ENCODE measurements at regions not wholly inside any gene's neighbourhood (a gene's known extent, or its start where the extent isn't known, plus 50 kb on each side); places are given as distances from the start of the nearest gene placed in this dataset.

- Histone ChIP-seq H3K27me3 (ENCODE audit: insufficient read depth, low read length) (no peaks in the 10 kb centered on the region), H4K20me1 (ENCODE audit: insufficient read depth) (no peaks in the 10 kb centered on the region), H3K79me2 (ENCODE audit: insufficient read depth, low read length) (no peaks in the 10 kb centered on the region), H3K9ac (ENCODE audit: low read length) (no peak overlapping the region), H3K9me2 (ENCODE audit: insufficient read depth) (no peaks in the 10 kb centered on the region), H3K4me2 (ENCODE audit: low read length) (no peak overlapping the region), H3K36me3 (ENCODE audit: control insufficient read depth in 1 of 2, insufficient read depth in 2 of 2, low read length in 2 of 2) (no peaks in the 10 kb centered on the region), H3K27ac (ENCODE audit: low read depth, low read length) (no peak overlapping the region), H3K4me3 (replicated peaks in 1 of 2; ENCODE audit: low read depth in 1 of 2, low read length in 2 of 2) (no peak overlapping the region), H3K4me1 (ENCODE audit: control insufficient read depth in 1 of 2, insufficient read depth in 2 of 2, low read length in 2 of 2) (no peaks in the 10 kb centered on the region), H2AFZ (ENCODE audit: low read depth, low read length, poor library complexity, severe bottlenecking) (no peak overlapping the region), H3K9me3 (ENCODE audit: control insufficient read depth in 1 of 2, insufficient read depth in 1 of 2, low read depth in 1 of 2, low read length in 2 of 2) (no peaks in the 10 kb centered on the region)
- no TSS peak for BruUV-seq (replicated peaks)
- DNase-seq (ENCODE audit: low read depth, low spot score) (no peak), ATAC-seq (no peak)
- TF ChIP-seq SP1 (IDR thresholded peaks at IDR 0.05; ENCODE audit: low read depth) = no peak
- TF ChIP-seq JUND (IDR thresholded peaks at IDR 0.05) = no peak
- TF ChIP-seq ATF3 (IDR thresholded peaks at IDR 0.05) = no peak
- TF ChIP-seq REST (IDR thresholded peaks at IDR 0.05; ENCODE audit: low read depth) = no peak
- RAD21 ChIA-PET (ENCODE audit: low non-redundant PET in 1 of 2, low total read pairs in 2 of 2, uncharacterized antibody in 2 of 2, unreplicated experiment in 2 of 2) = no interaction called here
- CTCF ChIA-PET = no interaction called here
- intact Hi-C loops (cut with micrococcal nuclease) = no loop called here
- POLR2A ChIA-PET = no interaction called here
Measured at GRCh38 chr6:94389218-94389617, 969.9 kb upstream of the EPHA7 start.

- RAD21 ChIA-PET (ENCODE audit: low non-redundant PET in 1 of 2, low total read pairs in 2 of 2, uncharacterized antibody in 2 of 2, unreplicated experiment in 2 of 2) = no interaction called here
- Histone ChIP-seq H3K9ac (ENCODE audit: low read length) (no peak overlapping the region), H3K4me1 (ENCODE audit: control insufficient read depth in 1 of 2, insufficient read depth in 2 of 2, low read length in 2 of 2) (no peaks in the 10 kb centered on the region), H3K9me3 (ENCODE audit: control insufficient read depth in 1 of 2, insufficient read depth in 1 of 2, low read depth in 1 of 2, low read length in 2 of 2) (peaks cover 0 to 10% of the 10 kb centered on the region in 2 experiments; a peak in 2 of 4 replicates), H3K79me2 (ENCODE audit: insufficient read depth, low read length) (no peaks in the 10 kb centered on the region), H3K4me3 (replicated peaks in 1 of 2; ENCODE audit: low read depth in 1 of 2, low read length in 2 of 2) (no peak overlapping the region), H3K27me3 (ENCODE audit: insufficient read depth, low read length) (no peaks in the 10 kb centered on the region), H4K20me1 (ENCODE audit: insufficient read depth) (no peaks in the 10 kb centered on the region), H3K9me2 (ENCODE audit: insufficient read depth) (no peaks in the 10 kb centered on the region), H2AFZ (ENCODE audit: low read depth, low read length, poor library complexity, severe bottlenecking) (no peak overlapping the region), H3K36me3 (ENCODE audit: control insufficient read depth in 1 of 2, insufficient read depth in 2 of 2, low read length in 2 of 2) (no peaks in the 10 kb centered on the region), H3K27ac (ENCODE audit: low read depth, low read length) (no peak overlapping the region), H3K4me2 (ENCODE audit: low read length) (no peak overlapping the region)
- no TSS peak for BruUV-seq (replicated peaks)
- POLR2A ChIA-PET = no interaction called here
- DNase-seq (ENCODE audit: low read depth, low spot score) = no peak
- intact Hi-C loops (cut with micrococcal nuclease) = no loop called here
- ATAC-seq = no peak
- TF ChIP-seq CEBPB (IDR thresholded peaks at IDR 0.05; ENCODE audit: low read depth) (no peak), ZFX (IDR thresholded peaks at IDR 0.05) (no peak), POLR2AphosphoS5 (IDR thresholded peaks at IDR 0.05; ENCODE audit: low read depth, low read length) (no peak), JUND (IDR thresholded peaks at IDR 0.05) (no peak), CBX3 (IDR thresholded peaks at IDR 0.05; ENCODE audit: low read depth) (no peak), ELF1 (IDR thresholded peaks at IDR 0.05; ENCODE audit: borderline replicate concordance, low read depth) (no peak), REST (IDR thresholded peaks at IDR 0.05; ENCODE audit: low read depth) (no peak)
- CTCF ChIA-PET = no interaction called here
Measured at GRCh38 chr6:94377835-94378234, 958.5 kb upstream of the EPHA7 start.

All from HCT116 (cell line).